ENCODE measurements at regions not wholly inside any gene's neighbourhood (a gene's known extent, or its start where the extent isn't known, plus 50 kb on each side); places are given as distances from the start of the nearest gene placed in this dataset.
"Not testable (repeated sequence)": the region's sequence is repeated elsewhere in the genome, so short reads cannot be mapped to it uniquely, and the experiment has no call there.

DNA sequence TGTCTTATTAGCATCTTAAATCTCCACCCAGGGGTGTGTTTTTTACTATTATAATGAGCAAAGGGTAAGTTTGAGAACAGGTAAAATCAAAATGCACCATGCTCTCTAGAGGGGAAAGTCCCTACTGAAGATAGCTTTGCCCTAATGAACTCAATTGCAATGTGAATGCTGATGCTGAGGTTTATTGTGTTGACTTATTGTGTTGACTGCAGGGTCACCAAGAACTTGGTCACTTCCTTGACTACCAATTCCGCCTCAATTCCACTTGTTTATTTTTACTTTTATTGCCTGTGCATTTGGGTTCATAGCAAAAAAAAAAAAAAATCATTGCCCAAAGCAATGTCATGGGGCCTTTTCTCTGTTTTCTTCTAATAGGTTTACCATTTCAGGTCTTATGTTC, 67.7 kb upstream of the SRD5A3 start:
- TF ChIP-seq, protein P1, sequence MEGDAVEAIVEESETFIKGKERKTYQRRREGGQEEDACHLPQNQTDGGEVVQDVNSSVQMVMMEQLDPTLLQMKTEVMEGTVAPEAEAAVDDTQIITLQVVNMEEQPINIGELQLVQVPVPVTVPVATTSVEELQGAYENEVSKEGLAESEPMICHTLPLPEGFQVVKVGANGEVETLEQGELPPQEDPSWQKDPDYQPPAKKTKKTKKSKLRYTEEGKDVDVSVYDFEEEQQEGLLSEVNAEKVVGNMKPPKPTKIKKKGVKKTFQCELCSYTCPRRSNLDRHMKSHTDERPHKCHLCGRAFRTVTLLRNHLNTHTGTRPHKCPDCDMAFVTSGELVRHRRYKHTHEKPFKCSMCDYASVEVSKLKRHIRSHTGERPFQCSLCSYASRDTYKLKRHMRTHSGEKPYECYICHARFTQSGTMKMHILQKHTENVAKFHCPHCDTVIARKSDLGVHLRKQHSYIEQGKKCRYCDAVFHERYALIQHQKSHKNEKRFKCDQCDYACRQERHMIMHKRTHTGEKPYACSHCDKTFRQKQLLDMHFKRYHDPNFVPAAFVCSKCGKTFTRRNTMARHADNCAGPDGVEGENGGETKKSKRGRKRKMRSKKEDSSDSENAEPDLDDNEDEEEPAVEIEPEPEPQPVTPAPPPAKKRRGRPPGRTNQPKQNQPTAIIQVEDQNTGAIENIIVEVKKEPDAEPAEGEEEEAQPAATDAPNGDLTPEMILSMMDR (conservative IDR thresholded peaks at IDR 0.05; ENCODE audit: low read depth, low read length): no peak
- Histone ChIP-seq H3K4me3 (IDR thresholded peaks at IDR 0.05; ENCODE audit: insufficient read depth, low read depth, low read length) (no peak overlapping the region), H3K4me2 (no peak overlapping the region), H3K27me3 (ENCODE audit: insufficient read depth, low read depth) (no peaks in the 10 kb centered on the region), H3K79me2 (ENCODE audit: insufficient read depth, low read depth) (no peaks in the 10 kb centered on the region), H4K20me1 (ENCODE audit: insufficient read depth) (no peaks in the 10 kb centered on the region), H2AFZ (ENCODE audit: low read depth) (no peak overlapping the region), H3K36me3 (ENCODE audit: insufficient read depth) (no peaks in the 10 kb centered on the region), H3K4me1 (ENCODE audit: low read depth, poor library complexity, severe bottlenecking) (no peaks in the 10 kb centered on the region), H3K9ac (no peak overlapping the region), H3K27ac (no peak overlapping the region)

DNA sequence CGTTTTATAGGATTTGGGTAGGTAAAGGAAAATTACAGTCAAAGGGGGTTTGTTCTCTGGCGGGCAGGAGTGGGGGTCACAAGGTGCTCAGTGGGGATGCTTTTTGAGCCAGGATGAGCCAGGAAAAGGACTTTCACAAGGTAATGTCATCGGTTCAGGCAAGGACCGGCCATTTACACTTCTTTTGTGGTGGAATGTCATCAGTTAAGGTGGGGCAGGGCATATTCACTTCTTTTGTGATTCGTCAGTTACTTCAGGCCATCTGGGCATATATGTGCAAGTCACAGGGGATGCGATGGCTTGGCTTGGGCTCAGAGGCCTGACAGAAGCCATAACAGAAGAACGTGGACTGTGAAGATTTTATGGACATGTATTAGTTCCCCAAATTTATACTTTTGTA, 65.6 kb upstream of the SRD5A3 start:
- not testable (repeated sequence) for H3K9ac ChIP-seq; H2AFZ ChIP-seq (ENCODE audit: low read depth); H4K20me1 ChIP-seq (ENCODE audit: insufficient read depth); H3K79me2 ChIP-seq (ENCODE audit: insufficient read depth, low read depth); H3K4me1 ChIP-seq (ENCODE audit: low read depth, poor library complexity, severe bottlenecking); H3K27ac ChIP-seq; H3K4me3 ChIP-seq (IDR thresholded peaks at IDR 0.05; ENCODE audit: insufficient read depth, low read depth, low read length); H3K4me2 ChIP-seq; H3K36me3 ChIP-seq (ENCODE audit: insufficient read depth); H3K27me3 ChIP-seq (ENCODE audit: insufficient read depth, low read depth)

DNA sequence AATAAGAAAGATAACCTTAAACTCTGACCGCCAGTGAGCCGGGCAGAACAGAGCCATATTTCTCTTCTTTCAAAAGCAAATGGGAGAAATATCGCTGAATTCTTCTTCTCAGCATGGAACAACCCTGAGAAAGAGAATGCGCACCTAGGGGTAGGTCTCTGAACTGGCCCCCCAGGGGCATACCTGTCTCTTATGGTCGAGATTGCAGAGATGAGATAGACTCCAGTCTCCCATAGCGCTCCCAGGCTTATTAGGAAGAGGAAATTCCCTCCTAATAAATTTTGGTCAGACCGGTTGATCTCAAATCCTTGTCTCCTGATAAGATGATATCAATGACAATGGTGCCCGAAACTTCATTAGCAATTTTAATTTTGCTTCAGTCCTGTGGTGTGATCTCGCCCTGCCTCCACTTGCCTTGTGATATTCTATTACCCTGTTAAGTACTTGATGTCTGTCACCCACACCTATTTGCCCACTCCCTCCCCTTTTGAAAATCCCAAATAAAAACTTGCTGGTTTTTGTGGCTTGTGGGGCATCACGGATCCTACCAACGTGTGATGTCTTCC, 64.8 kb upstream of the SRD5A3 start:
- H3K4me2 ChIP-seq; H3K9ac ChIP-seq; H4K20me1 ChIP-seq (ENCODE audit: insufficient read depth); H3K27me3 ChIP-seq (ENCODE audit: insufficient read depth, low read depth); H3K4me3 ChIP-seq (IDR thresholded peaks at IDR 0.05; ENCODE audit: insufficient read depth, low read depth, low read length); H3K27ac ChIP-seq; H2AFZ ChIP-seq (ENCODE audit: low read depth); H3K79me2 ChIP-seq (ENCODE audit: insufficient read depth, low read depth); H3K36me3 ChIP-seq (ENCODE audit: insufficient read depth); H3K4me1 ChIP-seq (ENCODE audit: low read depth, poor library complexity, severe bottlenecking): not testable (repeated sequence)

DNA sequence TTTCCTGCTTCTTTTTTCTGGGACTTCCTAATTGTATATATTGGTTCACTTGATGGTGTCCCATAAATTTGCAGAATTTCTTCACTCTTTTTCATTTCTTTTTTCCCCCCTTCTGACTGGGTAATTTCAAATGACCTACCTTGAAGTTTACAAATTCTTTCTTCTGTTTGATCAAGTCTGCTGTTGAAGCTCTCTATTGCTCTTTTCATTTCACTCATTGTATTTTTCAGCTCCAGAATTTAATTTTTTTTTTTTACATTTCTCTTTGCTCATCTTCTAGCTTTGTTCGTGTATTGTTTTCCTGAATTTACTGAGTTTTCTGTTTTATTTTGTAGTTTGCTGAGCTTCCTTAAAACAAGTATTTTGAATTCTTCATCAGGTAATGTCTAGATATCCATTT, 61.7 kb upstream of the SRD5A3 start:
- Histone ChIP-seq H3K4me3 (IDR thresholded peaks at IDR 0.05; ENCODE audit: insufficient read depth, low read depth, low read length) (no peak overlapping the region), H2AFZ (ENCODE audit: low read depth) (no peak overlapping the region)

DNA sequence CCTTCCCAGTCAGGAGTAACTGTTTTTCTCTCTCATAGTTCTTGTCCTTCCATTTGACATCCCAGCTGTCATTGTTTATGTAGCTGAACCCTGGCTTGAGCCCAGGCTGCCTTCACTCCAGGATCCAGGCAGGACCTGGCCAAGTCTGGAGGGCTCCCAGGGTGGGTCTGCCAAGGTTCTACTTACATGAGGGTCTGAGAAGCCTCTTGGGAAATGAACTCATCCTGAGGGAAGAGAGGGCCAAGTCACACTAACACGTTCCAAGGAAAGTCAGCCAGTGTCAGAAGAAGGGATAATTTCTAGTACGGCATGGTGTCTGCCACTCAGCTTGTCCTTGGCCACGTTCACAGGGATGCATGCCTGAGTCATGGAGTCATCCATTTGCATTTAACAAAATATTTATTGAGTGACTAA, 54.8 kb upstream of the SRD5A3 start:
- H3K4me3 ChIP-seq (IDR thresholded peaks at IDR 0.05; ENCODE audit: insufficient read depth, low read depth, low read length): no peak overlapping the region
- TF ChIP-seq, protein P1 (conservative IDR thresholded peaks at IDR 0.05; ENCODE audit: low read depth, low read length): no peak
- H3K79me2 ChIP-seq (ENCODE audit: insufficient read depth, low read depth): no peaks in the 10 kb centered on the region
- H2AFZ ChIP-seq (ENCODE audit: low read depth): no peak overlapping the region
- no peak overlapping the region for H3K4me2 ChIP-seq
- no peaks in the 10 kb centered on the region for H3K27me3 ChIP-seq (ENCODE audit: insufficient read depth, low read depth)
- no peak overlapping the region for H3K9ac ChIP-seq
- no peaks in the 10 kb centered on the region for H4K20me1 ChIP-seq (ENCODE audit: insufficient read depth)
- no peaks in the 10 kb centered on the region; the same call in 1 of the 2 replicates for H3K36me3 ChIP-seq (ENCODE audit: insufficient read depth)
- no peaks in the 10 kb centered on the region for H3K4me1 ChIP-seq (ENCODE audit: low read depth, poor library complexity, severe bottlenecking)
- no peak overlapping the region for H3K27ac ChIP-seq

More for the DNA sequence above, 61.7 kb upstream of the SRD5A3 start:
- Histone ChIP-seq H3K4me1 (ENCODE audit: low read depth, poor library complexity, severe bottlenecking) (no peaks in the 10 kb centered on the region), H4K20me1 (ENCODE audit: insufficient read depth) (no peaks in the 10 kb centered on the region), H3K27ac (no peak overlapping the region), H3K9ac (no peak overlapping the region), H3K36me3 (ENCODE audit: insufficient read depth) (no peaks in the 10 kb centered on the region; the same call in 1 of the 2 replicates), H3K27me3 (ENCODE audit: insufficient read depth, low read depth) (no peaks in the 10 kb centered on the region), H3K79me2 (ENCODE audit: insufficient read depth, low read depth) (no peaks in the 10 kb centered on the region), H3K4me2 (no peak overlapping the region)
- TF ChIP-seq, protein P1 (conservative IDR thresholded peaks at IDR 0.05; ENCODE audit: low read depth, low read length): no peak

Measured in KMS-11 (cell line).